HL-60 (cell line): ENCODE measurements at regions not wholly inside any gene's neighbourhood (a gene's known extent, or its start where the extent isn't known, plus 50 kb on each side); places are given as distances from the start of the nearest gene placed in this dataset.

Experiments used
- DNase-seq, 2 experiments: peaks; one replicate each; pipeline ENCODE4 v3.0.0-alpha.2; 2010 to 2020; ENCODE audit warnings: low read depth in 1 of 2, low spot score in 1 of 2
- H3K27ac ChIP-seq: fragments of 250-450 bp; sonication (Bioruptor Pico); replicated peaks from 2 replicates; pipeline ENCODE4 v1.5.1; 2020; ENCODE audit warnings: mild to moderate bottlenecking, moderate library complexity
- H3K27me3 ChIP-seq: fragments of 250-450 bp; sonication (Bioruptor Pico); 2 replicates; pipeline ENCODE4 v1.5.1; 2021; ENCODE audit warnings: mild to moderate bottlenecking, moderate library complexity; ENCODE audit not compliant: insufficient read depth, poor library complexity, severe bottlenecking
- H3K4me3 ChIP-seq: replicated peaks from 2 replicates; pipeline ENCODE4 v1.5.1; 2011; ENCODE audit warnings: mild to moderate bottlenecking, control low read depth, low read length; ENCODE audit not compliant: insufficient read depth
- GABPA ChIP-seq: IDR thresholded peaks from 2 replicates; pipeline ENCODE4 v1.6.1; 2012; ENCODE audit warnings: low read depth
- POLR2AphosphoS5 ChIP-seq: IDR thresholded peaks from 2 replicates; pipeline ENCODE4 v1.6.1; 2012; ENCODE audit warnings: low read depth
- SPI1 ChIP-seq: IDR thresholded peaks from 2 replicates; pipeline ENCODE4 v1.6.1; 2012; ENCODE audit warnings: low read depth, mild to moderate bottlenecking, borderline replicate concordance
- TF ChIP-seq, protein P1 (sequence below): IDR thresholded peaks from 2 replicates; pipeline ENCODE4 v1.6.1; 2012; ENCODE audit warnings: low read depth; ENCODE audit not compliant: insufficient replicate concordance
- TF ChIP-seq, protein P2 (sequence below): IDR thresholded peaks from one replicate; pipeline ENCODE4 v1.5.1; 2011; ENCODE audit warnings: low read length, control low read depth, inconsistent platforms; ENCODE audit not compliant: insufficient read depth

GRCh38 chr3:73707772-73708171, 83.0 kb upstream of the PDZRN3 start:
- no peak for DNase-seq
- Histone ChIP-seq H3K4me3 (no peak overlapping the region), H3K27ac (no peak overlapping the region), H3K27me3 (peaks cover 3% of the 10 kb centered on the region)
- TF ChIP-seq GABPA (no peak), SPI1 (no peak), POLR2AphosphoS5 (no peak)
- TF ChIP-seq, protein P1, sequence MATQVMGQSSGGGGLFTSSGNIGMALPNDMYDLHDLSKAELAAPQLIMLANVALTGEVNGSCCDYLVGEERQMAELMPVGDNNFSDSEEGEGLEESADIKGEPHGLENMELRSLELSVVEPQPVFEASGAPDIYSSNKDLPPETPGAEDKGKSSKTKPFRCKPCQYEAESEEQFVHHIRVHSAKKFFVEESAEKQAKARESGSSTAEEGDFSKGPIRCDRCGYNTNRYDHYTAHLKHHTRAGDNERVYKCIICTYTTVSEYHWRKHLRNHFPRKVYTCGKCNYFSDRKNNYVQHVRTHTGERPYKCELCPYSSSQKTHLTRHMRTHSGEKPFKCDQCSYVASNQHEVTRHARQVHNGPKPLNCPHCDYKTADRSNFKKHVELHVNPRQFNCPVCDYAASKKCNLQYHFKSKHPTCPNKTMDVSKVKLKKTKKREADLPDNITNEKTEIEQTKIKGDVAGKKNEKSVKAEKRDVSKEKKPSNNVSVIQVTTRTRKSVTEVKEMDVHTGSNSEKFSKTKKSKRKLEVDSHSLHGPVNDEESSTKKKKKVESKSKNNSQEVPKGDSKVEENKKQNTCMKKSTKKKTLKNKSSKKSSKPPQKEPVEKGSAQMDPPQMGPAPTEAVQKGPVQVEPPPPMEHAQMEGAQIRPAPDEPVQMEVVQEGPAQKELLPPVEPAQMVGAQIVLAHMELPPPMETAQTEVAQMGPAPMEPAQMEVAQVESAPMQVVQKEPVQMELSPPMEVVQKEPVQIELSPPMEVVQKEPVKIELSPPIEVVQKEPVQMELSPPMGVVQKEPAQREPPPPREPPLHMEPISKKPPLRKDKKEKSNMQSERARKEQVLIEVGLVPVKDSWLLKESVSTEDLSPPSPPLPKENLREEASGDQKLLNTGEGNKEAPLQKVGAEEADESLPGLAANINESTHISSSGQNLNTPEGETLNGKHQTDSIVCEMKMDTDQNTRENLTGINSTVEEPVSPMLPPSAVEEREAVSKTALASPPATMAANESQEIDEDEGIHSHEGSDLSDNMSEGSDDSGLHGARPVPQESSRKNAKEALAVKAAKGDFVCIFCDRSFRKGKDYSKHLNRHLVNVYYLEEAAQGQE: no peak
- TF ChIP-seq, protein P2, sequence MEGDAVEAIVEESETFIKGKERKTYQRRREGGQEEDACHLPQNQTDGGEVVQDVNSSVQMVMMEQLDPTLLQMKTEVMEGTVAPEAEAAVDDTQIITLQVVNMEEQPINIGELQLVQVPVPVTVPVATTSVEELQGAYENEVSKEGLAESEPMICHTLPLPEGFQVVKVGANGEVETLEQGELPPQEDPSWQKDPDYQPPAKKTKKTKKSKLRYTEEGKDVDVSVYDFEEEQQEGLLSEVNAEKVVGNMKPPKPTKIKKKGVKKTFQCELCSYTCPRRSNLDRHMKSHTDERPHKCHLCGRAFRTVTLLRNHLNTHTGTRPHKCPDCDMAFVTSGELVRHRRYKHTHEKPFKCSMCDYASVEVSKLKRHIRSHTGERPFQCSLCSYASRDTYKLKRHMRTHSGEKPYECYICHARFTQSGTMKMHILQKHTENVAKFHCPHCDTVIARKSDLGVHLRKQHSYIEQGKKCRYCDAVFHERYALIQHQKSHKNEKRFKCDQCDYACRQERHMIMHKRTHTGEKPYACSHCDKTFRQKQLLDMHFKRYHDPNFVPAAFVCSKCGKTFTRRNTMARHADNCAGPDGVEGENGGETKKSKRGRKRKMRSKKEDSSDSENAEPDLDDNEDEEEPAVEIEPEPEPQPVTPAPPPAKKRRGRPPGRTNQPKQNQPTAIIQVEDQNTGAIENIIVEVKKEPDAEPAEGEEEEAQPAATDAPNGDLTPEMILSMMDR: no peak

DNA sequence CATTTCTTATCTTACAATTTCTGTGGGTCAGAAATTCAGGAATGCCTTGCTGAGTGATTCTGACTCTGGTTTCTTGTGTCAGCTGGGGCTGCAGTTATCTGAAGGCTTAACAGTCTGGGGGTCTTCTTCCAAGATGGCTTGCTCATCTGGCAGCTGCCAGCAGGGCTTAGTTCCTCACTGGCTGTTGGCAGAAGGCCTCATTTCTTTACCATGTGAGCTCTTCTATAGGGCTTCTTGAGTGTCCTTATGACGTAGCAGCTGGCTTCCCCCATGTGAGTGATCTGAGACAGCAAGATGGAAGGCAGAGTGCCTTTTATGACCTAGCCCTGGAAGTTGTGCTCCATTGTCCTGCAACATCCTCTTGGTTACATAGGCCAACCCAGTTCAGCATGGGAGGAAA, 82.0 kb upstream of the PDZRN3 start:
- Histone ChIP-seq H3K4me3 (no peak overlapping the region), H3K27ac (no peak overlapping the region), H3K27me3 (peaks cover 3% of the 10 kb centered on the region)
- TF ChIP-seq, protein P2: no peak
- no peak for TF ChIP-seq SPI1
- TF ChIP-seq GABPA: no peak
- TF ChIP-seq POLR2AphosphoS5: no peak
- TF ChIP-seq, protein P1: no peak
- DNase-seq: no peak

DNA sequence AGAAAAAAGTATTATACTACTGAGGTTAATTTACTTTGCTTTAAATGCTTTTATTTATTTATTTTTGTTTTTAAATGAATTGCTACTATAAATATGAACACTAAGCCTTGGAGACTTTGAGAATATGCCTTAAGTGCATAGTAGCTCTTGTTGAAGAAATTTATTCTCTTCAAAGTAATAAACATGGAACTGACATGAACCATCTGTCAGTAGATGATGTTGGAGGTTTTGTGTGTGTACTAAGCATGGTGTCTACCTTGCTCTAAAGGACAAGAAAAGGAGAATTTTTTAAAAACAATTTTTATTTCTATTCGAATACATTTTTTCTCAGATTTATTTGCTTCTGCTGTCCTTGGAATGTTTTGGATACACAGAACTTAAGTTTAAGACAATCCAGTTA, 81.1 kb upstream of the PDZRN3 start:
- no peak for DNase-seq
- Histone ChIP-seq H3K27ac (no peak overlapping the region), H3K27me3 (peaks cover 3% of the 10 kb centered on the region), H3K4me3 (no peak overlapping the region)
- TF ChIP-seq, protein P2: no peak
- TF ChIP-seq, protein P1: no peak
- TF ChIP-seq POLR2AphosphoS5 (no peak), SPI1 (no peak), GABPA (no peak)
